Stomach (tissue), 4 donors: ENCODE measurements at regions not wholly inside any gene's neighbourhood (a gene's known extent, or its start where the extent isn't known, plus 50 kb on each side); places are given as distances from the start of the nearest gene placed in this dataset.

Experiments used
- CTCF ChIP-seq, 7 experiments: fragments of 450-650 bp in 4 of 7; fragments of 200-600 bp in 3 of 7; sonication (generic) in 3 of 7; IDR thresholded peaks; one replicate each; pipeline ENCODE4 v1.5.1; 2016 to 2019; ENCODE audit warnings: antibody characterized with exemption in 7 of 7, control low read depth in 2 of 7, mild to moderate bottlenecking in 1 of 7
- EP300 ChIP-seq: sonication (generic); formaldehyde crosslinking; IDR thresholded peaks from one replicate; pipeline ENCODE4 v1.6.1; 2017; ENCODE audit warnings: antibody characterized with exemption
- POLR2A ChIP-seq, 4 donors: fragments of 450-650 bp; IDR thresholded peaks; one replicate each; pipeline ENCODE4 v1.6.1; 2016; ENCODE audit warnings: antibody characterized with exemption in 4 of 4, control low read depth in 2 of 4, mild to moderate bottlenecking in 1 of 4, moderate library complexity in 1 of 4
- POLR2AphosphoS5 ChIP-seq, 3 donors: sonication (generic); formaldehyde crosslinking; IDR thresholded peaks; one replicate each; pipeline ENCODE4 v1.6.1; 2016; ENCODE audit warnings: antibody characterized with exemption in 3 of 3

- TF ChIP-seq POLR2A (IDR thresholded peaks at IDR 0.05) (no peak), CTCF (IDR thresholded peaks at IDR 0.05) (no peak), POLR2AphosphoS5 (IDR thresholded peaks at IDR 0.05) (no peak), EP300 (no peak)
Measured at GRCh38 chr20:55449091-55449490, 556.2 kb downstream of the CBLN4 start.
